GM18502 (cell line): ENCODE measurements at regions not wholly inside any gene's neighbourhood (a gene's known extent, or its start where the extent isn't known, plus 50 kb on each side); places are given as distances from the start of the nearest gene placed in this dataset.
"Not testable (repeated sequence)": the region's sequence is repeated elsewhere in the genome, so short reads cannot be mapped to it uniquely, and the experiment has no call there.

Source experiments
- ATAC-seq: cut with Tn5 transposase; IDR thresholded peaks from one replicate; pipeline ENCODE4 v1.9.1; 2021; ENCODE audit warnings: mild to moderate bottlenecking; ENCODE audit not compliant: unreplicated experiment, poor library complexity

GRCh38 chr5:75951716-75952115 is 131.5 kb upstream of the SV2C start:
- no peak for ATAC-seq

GRCh38 chr5:75951158-75951557 is 132.0 kb upstream of the SV2C start:
- ATAC-seq = no peak

DNA sequence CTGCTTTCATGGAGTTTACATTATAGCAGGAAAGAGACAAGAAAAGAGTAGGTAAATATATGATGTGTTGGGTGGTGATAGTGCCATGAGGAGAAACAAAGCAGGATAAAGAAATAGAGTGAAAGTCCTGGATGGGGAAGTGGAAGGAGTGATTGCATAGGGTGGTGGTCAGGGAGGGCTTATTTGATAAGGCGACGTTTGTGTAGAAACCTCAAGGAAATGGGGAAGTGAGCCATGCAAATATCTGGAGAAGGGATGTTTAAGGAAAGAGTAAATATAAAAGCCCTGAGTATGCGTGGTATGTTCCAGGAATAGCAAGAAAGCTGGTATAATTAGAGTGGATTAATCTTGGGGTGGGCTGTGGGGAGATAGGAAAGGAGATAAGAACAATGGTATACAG is 134.7 kb upstream of the SV2C start:
- no peak for ATAC-seq

GRCh38 chr5:75940418-75940817 is 142.8 kb upstream of the SV2C start:
- ATAC-seq = no peak

DNA sequence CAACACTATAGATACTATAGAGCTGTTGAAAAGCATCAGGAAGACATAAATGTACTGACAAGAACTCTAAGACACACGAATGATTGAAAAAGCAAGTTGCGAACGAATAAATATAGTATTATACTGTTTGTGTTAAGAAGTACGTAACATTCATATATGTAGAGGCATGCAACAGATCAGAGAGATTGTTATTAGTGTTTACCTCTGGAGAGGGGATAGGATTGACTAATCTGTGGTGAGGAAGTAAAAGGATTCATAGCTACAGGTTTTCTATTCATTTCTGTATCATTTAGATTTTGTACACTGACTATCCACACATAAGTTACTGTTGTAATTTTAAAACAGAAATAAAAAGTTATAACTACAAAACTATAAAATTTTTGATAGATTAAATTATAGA is 147.6 kb upstream of the SV2C start:
- ATAC-seq = no peak

- ATAC-seq = no peak
Measured at GRCh38 chr5:75933489-75933888, 149.7 kb upstream of the SV2C start.

DNA sequence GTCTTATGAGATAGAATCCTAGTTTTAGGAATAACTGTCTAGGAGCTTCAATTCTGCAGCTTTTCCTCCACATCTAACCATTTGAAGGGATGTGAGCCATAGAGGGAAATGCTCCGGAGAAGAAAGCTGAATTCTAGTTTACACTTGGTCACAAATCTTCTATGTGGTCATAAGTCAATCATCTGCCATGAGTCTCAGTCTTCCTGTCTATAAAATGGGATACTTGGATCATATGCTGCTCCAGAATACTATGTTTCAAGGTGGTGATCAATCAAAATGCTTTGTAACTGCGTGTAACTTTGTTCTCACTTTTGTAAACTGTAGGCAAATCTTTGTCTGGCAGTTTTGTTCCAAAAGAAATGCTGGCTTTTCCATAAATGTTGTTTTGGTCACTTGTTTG is 152.0 kb upstream of the SV2C start:
- no peak for ATAC-seq

DNA sequence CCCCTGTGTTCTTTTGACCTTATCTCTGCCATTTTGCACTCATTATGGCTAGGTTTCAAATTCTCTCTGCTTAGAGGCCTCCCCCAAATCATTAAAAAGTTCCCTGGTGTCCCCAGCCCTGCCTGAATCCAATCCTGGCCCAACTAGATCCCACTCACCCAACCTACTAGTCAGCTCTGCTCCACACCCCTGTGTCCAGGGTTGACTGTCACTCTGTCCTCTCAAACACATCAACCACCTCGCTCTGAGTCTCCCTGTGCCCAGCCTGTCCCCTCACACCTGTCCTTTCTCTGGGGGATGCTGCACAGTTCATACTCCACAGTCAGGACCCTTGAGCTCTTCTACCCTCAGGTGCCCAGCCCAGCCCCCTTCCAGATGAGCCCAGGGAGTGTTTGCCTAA is 154.2 kb upstream of the SV2C start:
- ATAC-seq = no peak

DNA sequence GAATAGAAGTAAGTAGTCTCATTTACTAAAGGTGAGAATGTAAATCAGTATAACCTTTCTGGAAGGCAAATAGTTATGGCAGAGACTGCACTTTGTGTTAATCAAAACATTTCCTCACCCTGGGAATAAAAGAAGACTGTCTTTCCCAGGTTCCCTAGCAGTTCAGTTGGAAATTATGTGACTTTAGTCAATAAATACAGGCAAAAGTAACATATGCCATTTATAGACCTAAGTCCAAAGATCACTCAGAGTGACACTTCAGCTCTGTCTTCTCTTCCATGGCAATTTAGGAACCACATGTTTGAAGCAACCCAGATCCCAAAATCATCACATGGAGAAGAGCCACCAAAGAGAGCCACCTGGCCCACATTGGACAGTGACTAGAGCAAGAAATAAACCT is 160.7 kb upstream of the SV2C start:
- ATAC-seq = no peak

GRCh38 chr5:75921011-75921410 is 162.2 kb upstream of the SV2C start:
- ATAC-seq = no peak

GRCh38 chr5:75916144-75916543 is 167.0 kb upstream of the SV2C start:
- no peak for ATAC-seq

DNA sequence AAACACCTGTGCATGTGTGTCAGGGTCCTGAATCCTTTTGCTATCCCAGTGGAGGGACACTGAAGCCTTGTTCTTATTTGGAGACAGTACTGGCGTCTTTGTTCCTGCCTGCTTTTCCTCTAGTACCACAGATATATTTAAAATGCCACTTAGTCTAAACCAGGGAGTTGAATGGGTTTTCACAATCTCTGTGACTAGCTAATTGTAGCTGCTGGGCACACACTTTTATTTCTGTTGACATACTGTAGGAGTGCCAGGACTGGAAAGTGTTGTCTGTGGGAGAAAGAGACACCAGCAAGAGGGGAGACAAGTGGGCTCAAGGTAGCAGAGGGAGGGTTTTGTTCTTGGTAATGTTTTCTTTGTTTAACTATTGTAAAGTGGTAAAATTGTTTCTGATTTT is 174.0 kb upstream of the SV2C start:
- no peak for ATAC-seq

- no peak for ATAC-seq
Measured at GRCh38 chr5:75907651-75908050, 175.5 kb upstream of the SV2C start.

DNA sequence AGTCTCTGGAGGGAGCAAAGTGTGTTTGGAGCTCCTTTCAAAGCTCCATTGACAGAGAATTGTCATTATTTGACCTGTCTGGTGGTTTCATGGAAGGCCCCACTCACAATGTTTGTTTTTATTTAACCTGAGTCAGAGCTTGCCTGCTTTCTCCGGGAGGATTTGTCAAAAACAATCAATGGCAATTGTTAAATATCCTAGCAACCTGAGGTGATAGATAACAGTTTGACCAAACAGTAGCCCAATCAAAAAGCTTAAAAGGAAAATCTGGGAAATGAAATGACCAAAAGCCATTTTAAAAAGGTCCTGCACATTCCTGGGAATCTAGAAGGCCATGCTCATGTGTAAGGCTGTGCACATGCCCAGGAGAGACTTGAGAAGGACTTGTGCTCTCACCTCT is 177.2 kb upstream of the POC5 start:
- ATAC-seq = no peak

- ATAC-seq = no peak
Measured at GRCh38 chr5:75891736-75892135, 174.5 kb upstream of the POC5 start.

DNA sequence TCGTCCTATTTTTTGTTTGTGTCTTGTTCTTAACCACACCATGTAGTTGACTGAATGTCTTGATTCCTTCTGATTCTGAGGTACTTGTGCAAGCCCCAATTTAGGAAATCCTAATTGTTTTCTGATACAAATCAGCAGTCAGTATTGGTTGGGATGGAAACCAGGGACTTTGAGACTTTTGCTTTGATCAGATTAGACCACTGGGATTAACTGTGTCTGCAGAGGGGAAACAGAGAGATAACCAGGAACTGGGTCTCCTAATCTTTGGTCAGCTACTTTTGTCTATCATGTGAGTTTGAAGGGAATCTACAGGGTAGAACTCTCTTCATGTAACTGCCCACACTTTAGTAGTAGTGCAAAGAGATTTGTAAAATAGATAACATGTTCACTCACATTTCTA is 173.8 kb upstream of the POC5 start:
- ATAC-seq = no peak

- ATAC-seq = no peak
Measured at GRCh38 chr5:75890546-75890945, 173.3 kb upstream of the POC5 start.

- ATAC-seq = no peak
Measured at GRCh38 chr5:75886706-75887105, 169.5 kb upstream of the POC5 start.

DNA sequence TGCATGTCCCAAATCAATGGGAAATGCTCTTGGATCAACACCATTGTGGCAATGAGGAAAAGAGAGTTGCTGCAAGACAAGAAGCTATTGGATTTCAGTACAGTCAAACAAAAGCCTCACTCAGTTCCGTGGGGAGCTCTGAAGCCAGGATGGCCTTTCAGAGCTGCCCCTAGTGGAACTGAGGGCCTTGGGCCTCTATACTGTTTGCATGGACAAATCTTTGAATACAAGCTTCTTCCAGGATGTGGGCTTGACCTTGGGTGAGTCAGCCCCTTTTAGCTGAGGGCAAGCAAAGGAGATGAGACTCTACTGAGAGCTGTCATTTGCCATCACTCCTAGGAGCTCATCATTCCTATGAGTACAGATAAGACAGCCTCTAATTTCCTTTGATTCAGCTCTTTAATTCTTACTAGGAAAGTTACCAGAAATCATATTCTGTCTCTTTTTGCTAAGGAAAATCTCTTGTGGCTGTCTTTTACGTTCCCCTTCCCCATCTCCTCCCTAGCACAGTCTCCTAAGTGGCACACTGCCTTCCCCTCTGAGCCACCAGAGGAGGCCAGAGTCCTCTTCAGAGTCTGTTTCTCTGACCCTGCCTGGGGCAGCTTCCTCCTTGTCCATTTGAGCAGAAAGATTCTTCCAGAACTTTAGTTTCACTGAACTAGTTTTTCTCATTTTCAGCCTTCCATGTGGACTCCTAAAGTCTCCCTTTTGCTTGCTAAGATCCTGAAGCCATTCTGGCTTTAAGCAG is 168.8 kb upstream of the POC5 start:
- ATAC-seq = no peak

GRCh38 chr5:75885321-75885720 is 168.1 kb upstream of the POC5 start:
- ATAC-seq = no peak

DNA sequence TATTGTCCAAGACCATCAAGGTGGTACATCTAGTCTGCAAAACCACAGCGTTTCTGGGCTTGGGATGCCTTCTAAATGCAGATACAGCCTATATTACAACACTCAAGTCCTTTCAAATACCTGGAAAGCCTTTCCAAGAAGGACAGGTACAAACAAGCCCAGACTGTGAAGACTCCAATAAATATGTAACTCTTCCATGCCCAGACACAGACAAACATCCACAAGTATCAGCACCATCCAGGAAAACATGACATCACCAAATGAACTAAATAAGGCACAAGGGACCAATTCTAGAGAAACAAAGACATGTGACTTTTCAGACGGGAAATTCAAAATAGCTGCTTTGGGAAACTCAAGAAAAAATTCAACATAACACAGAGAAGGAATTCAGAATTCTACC is 152.7 kb upstream of the POC5 start:
- ATAC-seq = no peak

GRCh38 chr5:75862872-75863271 is 145.6 kb upstream of the POC5 start:
- ATAC-seq = no peak

DNA sequence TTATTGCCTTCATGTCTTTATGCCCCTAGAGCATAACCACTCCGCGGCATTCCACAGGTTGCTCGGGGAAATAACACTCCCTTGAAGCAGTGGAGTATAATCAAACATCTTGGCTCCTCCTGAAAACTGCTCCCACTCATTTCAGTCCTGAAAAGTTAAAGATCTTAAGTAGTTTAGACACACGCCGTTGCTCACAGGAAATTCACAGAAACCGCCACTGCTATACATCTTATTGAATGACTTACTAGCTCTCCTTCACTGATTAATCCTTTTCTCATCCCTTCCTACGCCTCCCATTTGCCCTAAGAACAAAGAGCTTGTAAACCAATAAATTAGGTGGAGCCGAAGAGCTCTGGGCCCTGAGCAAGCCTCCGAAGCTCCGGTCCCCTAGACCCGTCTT is 142.4 kb upstream of the POC5 start:
- not testable (repeated sequence) for ATAC-seq
